GM21786 (cell line): ENCODE measurements at regions not wholly inside any gene's neighbourhood (a gene's known extent, or its start where the extent isn't known, plus 50 kb on each side); places are given as distances from the start of the nearest gene placed in this dataset.

Source experiments
- ATAC-seq: cut with Tn5 transposase; IDR thresholded peaks from one replicate; pipeline ENCODE4 v1.9.1; 2021; ENCODE audit not compliant: unreplicated experiment

GRCh38 chr14:95466506-95466905 is 49.9 kb downstream of the SYNE3 start:
- ATAC-seq: no peak

GRCh38 chr14:95465936-95466335 is 50.5 kb downstream of the SYNE3 start:
- ATAC-seq: no peak

- no peak for ATAC-seq
Measured at GRCh38 chr14:95465358-95465757, 51.1 kb downstream of the SYNE3 start.

- no peak for ATAC-seq
Measured at GRCh38 chr14:95464514-95464913, 51.9 kb downstream of the SYNE3 start.

- ATAC-seq: peak; percentile 44
Measured at GRCh38 chr14:95464103-95464502, 52.3 kb downstream of the SYNE3 start.

GRCh38 chr14:95463171-95463901 is 53.1 kb downstream of the SYNE3 start:
- ATAC-seq: no peak

- ATAC-seq: no peak
Measured at GRCh38 chr14:95462491-95462890, 54.0 kb downstream of the SYNE3 start.

- no peak for ATAC-seq
Measured at GRCh38 chr14:95460647-95461478, 55.6 kb downstream of the SYNE3 start.

- ATAC-seq: no peak
Measured at GRCh38 chr14:95458906-95459305, 57.5 kb downstream of the SYNE3 start.

GRCh38 chr14:95458459-95458858 is 58.0 kb downstream of the SYNE3 start:
- no peak for ATAC-seq

GRCh38 chr14:95456281-95456680 is 60.2 kb downstream of the SYNE3 start:
- ATAC-seq: no peak

GRCh38 chr14:95455246-95455645 is 61.2 kb downstream of the SYNE3 start:
- ATAC-seq: no peak

- no peak for ATAC-seq
Measured at GRCh38 chr14:95453713-95453980, 62.8 kb downstream of the SYNE3 start.

- ATAC-seq: no peak
Measured at GRCh38 chr14:95452893-95453712, 63.3 kb downstream of the SYNE3 start.

- no peak for ATAC-seq
Measured at GRCh38 chr14:95452176-95452892, 64.1 kb downstream of the SYNE3 start.

GRCh38 chr14:95449131-95449530 is 67.3 kb downstream of the SYNE3 start:
- ATAC-seq: no peak

- ATAC-seq: no peak
Measured at GRCh38 chr14:95446470-95446869, 70.0 kb downstream of the SYNE3 start.

GRCh38 chr14:95445676-95446075 is 70.8 kb downstream of the SYNE3 start:
- ATAC-seq: no peak

GRCh38 chr14:95445161-95445560 is 71.3 kb downstream of the SYNE3 start:
- ATAC-seq: no peak

GRCh38 chr14:95444132-95445129 is 72.0 kb downstream of the SYNE3 start:
- ATAC-seq: no peak
